SJSA1 (cell line): ENCODE measurements at regions not wholly inside any gene's neighbourhood (a gene's known extent, or its start where the extent isn't known, plus 50 kb on each side); places are given as distances from the start of the nearest gene placed in this dataset.
A peak's percentile ranks its signal among the peaks of the same experiment; 100 is the strongest.
"Not testable (repeated sequence)": the region's sequence is repeated elsewhere in the genome, so short reads cannot be mapped to it uniquely, and the experiment has no call there.

ENCODE experiments used
- DNase-seq, 2 experiments: peaks; one replicate each; pipeline ENCODE4 v3.0.0-alpha.2; 2015 to 2020; ENCODE audit warnings: low spot score in 2 of 2, low read depth in 1 of 2
- H3K27ac ChIP-seq: fragments of 250-450 bp; sonication (Bioruptor Pico); 2 replicates; pipeline ENCODE4 v1.5.1; 2020; ENCODE audit warnings: mild to moderate bottlenecking, moderate library complexity
- H3K27me3 ChIP-seq: fragments of 250-450 bp; sonication (Bioruptor Pico); replicated peaks from 2 replicates; pipeline ENCODE4 v1.5.1; 2020; ENCODE audit warnings: mild to moderate bottlenecking, moderate library complexity
- H3K36me3 ChIP-seq: fragments of 250-450 bp; sonication (Bioruptor Pico); 2 replicates; pipeline ENCODE4 v1.5.1; 2020; ENCODE audit warnings: mild to moderate bottlenecking
- H3K4me1 ChIP-seq: fragments of 250-450 bp; sonication (Bioruptor Pico); replicated peaks from 2 replicates; pipeline ENCODE4 v1.6.1; 2021; ENCODE audit warnings: mild to moderate bottlenecking
- H3K4me3 ChIP-seq: fragments of 250-450 bp; sonication (Bioruptor Pico); 2 replicates; pipeline ENCODE4 v1.5.1; 2020; ENCODE audit warnings: mild to moderate bottlenecking
- H3K9me3 ChIP-seq: fragments of 250-450 bp; sonication (Bioruptor Pico); replicated peaks from 2 replicates; pipeline ENCODE4 v1.5.1; 2020; ENCODE audit warnings: mild to moderate bottlenecking

DNA sequence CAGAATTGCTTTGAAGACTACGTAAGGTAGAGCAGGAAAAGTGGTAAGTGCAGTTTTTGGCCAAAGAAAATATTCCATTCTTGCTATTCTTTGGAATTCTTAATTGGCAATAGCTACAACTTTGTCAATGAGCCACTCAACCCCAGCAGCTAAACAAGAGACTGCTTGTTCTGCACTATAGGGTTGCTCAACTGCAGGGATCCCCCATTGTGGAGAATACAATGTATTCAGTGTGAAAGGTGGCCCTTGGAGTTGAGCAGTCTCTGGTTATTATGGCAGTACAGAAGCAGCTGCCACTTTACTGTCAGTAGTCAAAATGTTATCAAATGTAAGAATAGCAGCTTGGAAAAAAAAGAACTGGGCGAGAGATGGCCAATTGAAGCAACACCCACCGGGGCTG lies 808.7 kb downstream of the CENPC start:
- Histone ChIP-seq H3K9me3 (no peaks in the 10 kb centered on the region), H3K27me3 (no peaks in the 10 kb centered on the region), H3K27ac (no peak overlapping the region), H3K36me3 (no peaks in the 10 kb centered on the region), H3K4me3 (no peak overlapping the region), H3K4me1 (no peaks in the 10 kb centered on the region)
- no peak for DNase-seq

DNA sequence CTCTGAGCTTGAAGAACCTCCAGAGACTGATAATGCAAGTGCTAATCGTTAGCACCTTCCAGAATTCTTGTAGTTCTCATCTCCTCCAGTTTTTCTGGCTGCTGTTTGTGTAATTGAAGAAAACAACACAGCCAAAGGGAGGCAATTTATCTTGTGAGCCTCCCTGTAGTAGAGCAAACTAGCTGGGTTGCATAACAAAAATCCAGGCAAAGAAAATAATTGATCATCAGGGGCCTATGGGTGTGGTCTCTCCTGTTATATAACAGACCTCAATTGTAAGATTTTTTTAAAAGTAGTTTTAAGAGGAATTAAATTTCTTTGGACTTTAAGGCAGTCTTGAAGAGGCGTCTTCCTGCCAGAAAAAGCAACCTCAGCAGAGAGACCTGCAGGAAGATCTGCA lies 817.0 kb downstream of the CENPC start:
- no peak overlapping the region for H3K27ac ChIP-seq
- H3K4me3 ChIP-seq: no peak overlapping the region
- 0 out of 2 replicates have a peak, but pooled peaks cover 3% of the 10 kb centered on the region for H3K4me1 ChIP-seq
- no peaks in the 10 kb centered on the region for H3K27me3 ChIP-seq
- H3K9me3 ChIP-seq: no peaks in the 10 kb centered on the region
- H3K36me3 ChIP-seq: no peaks in the 10 kb centered on the region
- DNase-seq: no peak

DNA sequence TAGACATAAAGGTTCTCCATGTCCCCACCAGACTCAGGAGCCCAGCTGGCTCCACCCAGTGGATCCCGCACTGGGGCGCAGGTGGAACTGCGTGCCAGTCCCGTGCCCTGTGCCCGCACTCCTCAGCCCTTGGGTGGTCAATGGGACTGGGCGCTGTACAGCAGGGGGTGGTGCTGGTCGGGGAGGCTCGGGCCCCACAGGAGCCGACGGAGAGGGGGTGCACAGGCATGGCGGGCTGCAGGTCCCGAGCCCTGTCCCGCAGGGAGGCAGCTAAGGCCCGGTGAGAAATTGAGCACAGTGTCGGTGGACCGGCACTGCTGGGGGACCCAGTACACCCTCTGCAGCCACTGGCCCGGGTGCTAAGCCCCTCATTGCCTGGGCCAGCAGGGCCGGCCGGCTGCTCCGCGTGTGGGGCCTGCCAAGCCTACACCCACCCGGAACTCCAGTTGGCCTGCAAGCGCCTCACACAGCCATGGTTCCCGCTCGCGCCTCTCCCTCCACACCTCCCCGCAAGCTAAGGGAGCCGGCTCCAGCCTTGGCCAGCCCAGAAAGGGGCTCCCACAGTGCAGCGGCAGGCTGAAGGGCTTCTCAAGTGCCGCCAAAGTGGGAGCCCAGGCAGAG lies 832.9 kb downstream of the CENPC start:
- H3K27me3 ChIP-seq, H3K9me3 ChIP-seq, H3K27ac ChIP-seq, DNase-seq, H3K4me1 ChIP-seq, H3K4me3 ChIP-seq, H3K36me3 ChIP-seq: not testable (repeated sequence)

DNA sequence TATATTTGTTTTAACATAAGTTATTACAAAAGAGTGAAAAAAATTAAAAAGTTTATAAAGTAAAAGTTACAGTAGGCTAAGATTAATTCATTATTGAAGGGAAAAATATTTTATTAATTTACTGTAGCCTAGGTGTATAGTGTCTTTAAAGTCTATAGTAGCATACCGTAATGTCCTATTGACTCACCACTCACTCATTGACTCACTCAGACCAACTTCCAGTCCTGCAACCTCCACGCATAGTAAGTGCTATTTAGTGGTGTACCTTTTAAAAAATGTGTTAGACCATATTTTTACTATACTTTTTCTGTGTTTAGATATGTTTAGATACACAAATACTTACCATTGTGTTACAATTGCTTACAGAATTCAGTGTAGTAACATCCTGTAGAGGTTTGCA lies 841.1 kb downstream of the CENPC start:
- no peak overlapping the region for H3K4me3 ChIP-seq
- no peaks in the 10 kb centered on the region for H3K4me1 ChIP-seq
- no peaks in the 10 kb centered on the region for H3K27me3 ChIP-seq
- H3K9me3 ChIP-seq: no peaks in the 10 kb centered on the region; the same call in 1 of the 2 replicates
- no peak for DNase-seq
- H3K27ac ChIP-seq: no peak overlapping the region
- H3K36me3 ChIP-seq: no peaks in the 10 kb centered on the region

GRCh38 chr4:66694739-66695138 lies 850.6 kb downstream of the CENPC start:
- no peak for DNase-seq
- Histone ChIP-seq H3K4me1 (peaks cover 5% of the 10 kb centered on the region; the same call in 1 of the 2 replicates), H3K36me3 (no peaks in the 10 kb centered on the region), H3K27ac (no peak overlapping the region), H3K27me3 (no peaks in the 10 kb centered on the region), H3K9me3 (no peaks in the 10 kb centered on the region; the same call in 1 of the 2 replicates), H3K4me3 (no peak overlapping the region)

DNA sequence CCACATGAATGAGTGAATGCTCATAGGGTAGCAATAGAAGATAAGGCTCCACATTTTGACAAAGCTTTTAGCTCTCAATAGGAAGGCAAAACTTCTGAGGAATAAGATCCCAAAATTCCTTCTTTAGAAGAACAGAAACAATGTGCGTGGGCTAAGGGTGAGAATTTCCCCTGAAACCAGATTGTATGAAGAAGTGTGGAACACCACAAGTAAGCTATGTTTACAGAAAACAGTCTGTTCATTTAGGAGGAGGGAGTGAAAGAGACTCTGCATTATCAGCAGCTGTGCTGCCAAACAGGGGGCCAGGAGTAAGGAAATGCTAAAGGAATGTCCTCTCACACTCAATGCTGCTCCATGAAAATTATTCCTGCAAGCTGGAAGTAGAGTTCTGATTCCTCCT lies 851.6 kb downstream of the CENPC start:
- Histone ChIP-seq H3K27ac (no peak overlapping the region), H3K9me3 (no peaks in the 10 kb centered on the region), H3K36me3 (no peaks in the 10 kb centered on the region), H3K4me3 (no peak overlapping the region), H3K4me1 (peaks cover 5% of the 10 kb centered on the region; the same call in 1 of the 2 replicates), H3K27me3 (no peaks in the 10 kb centered on the region)
- DNase-seq: peak in 1 of 2 experiments; percentile 10

GRCh38 chr4:66691101-66691500 lies 854.2 kb downstream of the CENPC start:
- Histone ChIP-seq H3K36me3 (no peaks in the 10 kb centered on the region), H3K4me1 (peaks cover 5% of the 10 kb centered on the region; the same call in 1 of the 2 replicates), H3K27me3 (no peaks in the 10 kb centered on the region), H3K9me3 (no peaks in the 10 kb centered on the region), H3K4me3 (no peak overlapping the region), H3K27ac (no peak overlapping the region)
- DNase-seq: no peak

DNA sequence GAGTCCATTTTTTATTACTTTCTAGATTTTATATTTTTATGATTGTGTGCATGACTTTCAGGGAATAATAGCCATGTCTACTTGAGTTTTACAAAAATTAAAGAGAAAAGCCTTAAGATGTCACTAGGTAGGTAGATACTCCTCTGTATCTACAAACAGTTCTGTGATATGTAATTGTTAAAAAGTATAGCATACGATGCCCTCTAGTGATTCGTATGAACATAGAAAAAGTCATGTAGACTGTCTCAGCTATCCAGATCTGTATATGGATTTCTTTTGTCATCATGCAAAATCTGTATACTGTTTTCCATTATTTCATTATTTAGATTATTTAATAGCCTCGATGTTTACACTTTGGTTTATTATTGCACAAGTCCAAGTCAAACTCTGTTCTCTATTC lies 856.6 kb downstream of the CENPC start:
- no peak for DNase-seq
- H3K9me3 ChIP-seq: no peaks in the 10 kb centered on the region
- H3K4me3 ChIP-seq: no peak overlapping the region
- no peaks in the 10 kb centered on the region for H3K27me3 ChIP-seq
- no peak overlapping the region for H3K27ac ChIP-seq
- peaks cover 1% of the 10 kb centered on the region; the same call in 1 of the 2 replicates for H3K4me1 ChIP-seq
- no peaks in the 10 kb centered on the region for H3K36me3 ChIP-seq

DNA sequence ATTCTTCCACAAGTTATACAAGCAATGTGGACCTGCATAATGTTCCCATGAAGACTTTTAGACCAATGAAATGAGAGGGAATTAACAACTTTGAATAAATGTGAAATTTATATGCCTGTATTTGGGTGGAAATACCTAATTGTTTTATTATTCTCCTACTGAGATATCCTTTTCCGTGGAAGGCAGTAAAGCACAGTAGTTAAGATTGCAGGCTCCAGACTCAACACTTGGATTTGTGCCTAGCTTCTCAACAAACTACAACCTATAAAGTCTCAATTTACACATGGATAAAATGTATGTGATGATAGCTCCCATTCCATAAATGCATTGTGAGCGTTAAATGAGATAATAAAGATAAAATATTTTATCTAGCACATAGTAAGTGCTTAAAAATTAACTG lies 857.8 kb downstream of the CENPC start:
- DNase-seq: no peak
- Histone ChIP-seq H3K9me3 (no peaks in the 10 kb centered on the region), H3K27me3 (no peaks in the 10 kb centered on the region), H3K27ac (no peak overlapping the region), H3K36me3 (no peaks in the 10 kb centered on the region), H3K4me3 (no peak overlapping the region), H3K4me1 (no peaks in the 10 kb centered on the region)

- Histone ChIP-seq H3K9me3 (0 out of 2 replicates have a peak, but pooled peaks cover 2% of the 10 kb centered on the region), H3K4me1 (no peaks in the 10 kb centered on the region), H3K27ac (no peak overlapping the region), H3K4me3 (no peak overlapping the region), H3K27me3 (no peaks in the 10 kb centered on the region), H3K36me3 (no peaks in the 10 kb centered on the region)
- DNase-seq: no peak
Measured at GRCh38 chr4:66681962-66682361, 863.3 kb downstream of the CENPC start.

- no peak for DNase-seq
- no peaks in the 10 kb centered on the region for H3K4me1 ChIP-seq
- no peaks in the 10 kb centered on the region for H3K27me3 ChIP-seq
Measured at GRCh38 chr4:66667249-66667648, 878.1 kb downstream of the CENPC start.

GRCh38 chr4:66662620-66663019 lies 882.7 kb downstream of the CENPC start:
- H3K27ac ChIP-seq: no peak overlapping the region
- no peak for DNase-seq
- no peaks in the 10 kb centered on the region for H3K27me3 ChIP-seq

More at GRCh38 chr4:66667249-66667648, 878.1 kb downstream of the CENPC start:
- no peak overlapping the region for H3K27ac ChIP-seq
- H3K4me3 ChIP-seq: no peak overlapping the region
- no peaks in the 10 kb centered on the region for H3K9me3 ChIP-seq
- no peaks in the 10 kb centered on the region for H3K36me3 ChIP-seq

DNA sequence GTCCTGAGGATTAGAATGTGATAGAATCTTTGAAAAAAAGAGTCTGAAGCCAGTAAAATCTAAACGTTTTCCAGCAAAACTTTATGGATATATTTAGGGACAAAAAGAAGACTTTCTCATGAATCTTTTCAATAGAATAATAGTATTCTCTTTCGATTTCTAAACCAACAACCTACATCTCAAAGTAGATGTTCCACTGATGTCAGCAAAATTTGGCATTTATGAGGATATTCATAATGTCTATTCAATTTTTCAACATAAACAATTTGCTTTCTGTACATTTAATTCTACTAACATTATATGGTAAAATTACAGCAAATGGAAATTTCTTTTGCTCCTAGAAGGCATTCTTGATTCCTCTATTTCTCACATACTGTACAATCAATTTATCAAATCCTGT lies 886.5 kb downstream of the CENPC start:
- H3K27me3 ChIP-seq: no peaks in the 10 kb centered on the region
- H3K4me3 ChIP-seq: no peak overlapping the region
- no peak overlapping the region for H3K27ac ChIP-seq

More at GRCh38 chr4:66662620-66663019, 882.7 kb downstream of the CENPC start:
- Histone ChIP-seq H3K36me3 (no peaks in the 10 kb centered on the region), H3K9me3 (no peaks in the 10 kb centered on the region), H3K4me1 (no peaks in the 10 kb centered on the region), H3K4me3 (no peak overlapping the region)

GRCh38 chr4:66655505-66655904 lies 889.8 kb downstream of the CENPC start:
- no peak overlapping the region for H3K4me3 ChIP-seq
- H3K27ac ChIP-seq: no peak overlapping the region
- no peaks in the 10 kb centered on the region for H3K4me1 ChIP-seq
- DNase-seq: no peak
- no peaks in the 10 kb centered on the region for H3K27me3 ChIP-seq
- no peaks in the 10 kb centered on the region for H3K36me3 ChIP-seq
- H3K9me3 ChIP-seq: 0 out of 2 replicates have a peak, but pooled peaks cover 2% of the 10 kb centered on the region

More for the DNA sequence above, 886.5 kb downstream of the CENPC start:
- H3K36me3 ChIP-seq: no peaks in the 10 kb centered on the region
- H3K9me3 ChIP-seq: no peaks in the 10 kb centered on the region
- no peak for DNase-seq
- no peaks in the 10 kb centered on the region for H3K4me1 ChIP-seq

- no peak for DNase-seq
- Histone ChIP-seq H3K36me3 (no peaks in the 10 kb centered on the region), H3K9me3 (0 out of 2 replicates have a peak, but pooled peaks cover 2% of the 10 kb centered on the region), H3K4me1 (no peaks in the 10 kb centered on the region), H3K4me3 (no peak overlapping the region), H3K27ac (no peak overlapping the region), H3K27me3 (no peaks in the 10 kb centered on the region)
Measured at GRCh38 chr4:66653937-66654336, 891.4 kb downstream of the CENPC start.
